Glutamatergic neuron (in vitro differentiated cells): ENCODE measurements at regions not wholly inside any gene's neighbourhood (a gene's known extent, or its start where the extent isn't known, plus 50 kb on each side); places are given as distances from the start of the nearest gene placed in this dataset.

Experiments used
- DNase-seq: peaks from one replicate; pipeline ENCODE4 v3.0.0; 2022
- H3K27ac Mint-ChIP-seq: one replicate; pipeline ENCODE4 v1.8.0; 2020; ENCODE audit warnings: mild to moderate bottlenecking, mixed read lengths, inconsistent platforms; ENCODE audit not compliant: unreplicated experiment
- H3K27me3 Mint-ChIP-seq: one replicate; pipeline ENCODE4 v1.8.0; 2020; ENCODE audit warnings: mild to moderate bottlenecking, moderate library complexity, mixed read lengths, inconsistent platforms; ENCODE audit not compliant: unreplicated experiment
- H3K36me3 Mint-ChIP-seq: one replicate; pipeline ENCODE4 v1.8.0; 2020; ENCODE audit warnings: mild to moderate bottlenecking, mixed read lengths, inconsistent platforms; ENCODE audit not compliant: unreplicated experiment
- H3K4me1 Mint-ChIP-seq: one replicate; pipeline ENCODE4 v1.8.0; 2020; ENCODE audit warnings: mild to moderate bottlenecking, low read depth, mixed read lengths, inconsistent platforms; ENCODE audit not compliant: unreplicated experiment
- H3K4me3 Mint-ChIP-seq: one replicate; pipeline ENCODE4 v1.8.0; 2020; ENCODE audit warnings: mild to moderate bottlenecking, mixed read lengths, inconsistent platforms; ENCODE audit not compliant: unreplicated experiment
- H3K9me3 Mint-ChIP-seq: one replicate; pipeline ENCODE4 v1.8.0; 2020; ENCODE audit warnings: mild to moderate bottlenecking, moderate library complexity, mixed read lengths, inconsistent platforms; ENCODE audit not compliant: unreplicated experiment
- CTCF ChIP-seq: fragments of 200-600 bp; sonication (generic); IDR thresholded peaks from one replicate; pipeline ENCODE4 v1.5.0; 2021; ENCODE audit not compliant: partially characterized antibody, unreplicated experiment

GRCh38 chr12:91863702-91864101, 281.9 kb downstream of the BTG1 start:
- Mint-ChIP-seq H3K27ac (no peak overlapping the region), H3K27me3 (no peaks in the 10 kb centered on the region), H3K4me1 (no peaks in the 10 kb centered on the region), H3K36me3 (no peaks in the 10 kb centered on the region), H3K9me3 (peaks cover 2% of the 10 kb centered on the region), H3K4me3 (no peak overlapping the region)
- DNase-seq: no peak
- TF ChIP-seq CTCF: no peak

GRCh38 chr12:91861554-91861953, 284.1 kb downstream of the BTG1 start:
- Mint-ChIP-seq H3K27me3 (no peaks in the 10 kb centered on the region), H3K4me3 (no peak overlapping the region)

GRCh38 chr12:91859347-91859746, 286.3 kb downstream of the BTG1 start:
- no peak overlapping the region for H3K27ac Mint-ChIP-seq
- TF ChIP-seq CTCF: no peak
- H3K27me3 Mint-ChIP-seq: no peaks in the 10 kb centered on the region

More at GRCh38 chr12:91861554-91861953, 284.1 kb downstream of the BTG1 start:
- no peak overlapping the region for H3K27ac Mint-ChIP-seq
- H3K9me3 Mint-ChIP-seq: peaks cover 2% of the 10 kb centered on the region
- no peak for TF ChIP-seq CTCF
- no peaks in the 10 kb centered on the region for H3K36me3 Mint-ChIP-seq
- DNase-seq: no peak
- H3K4me1 Mint-ChIP-seq: peaks cover 4% of the 10 kb centered on the region

GRCh38 chr12:91857813-91858542, 287.7 kb downstream of the BTG1 start:
- no peak for TF ChIP-seq CTCF
- Mint-ChIP-seq H3K27ac (no peak overlapping the region), H3K36me3 (no peaks in the 10 kb centered on the region), H3K27me3 (no peaks in the 10 kb centered on the region), H3K4me1 (peaks cover 13% of the 10 kb centered on the region), H3K9me3 (no peaks in the 10 kb centered on the region), H3K4me3 (no peak overlapping the region)
- no peak for DNase-seq

More at GRCh38 chr12:91859347-91859746, 286.3 kb downstream of the BTG1 start:
- peaks cover 13% of the 10 kb centered on the region for H3K4me1 Mint-ChIP-seq
- no peaks in the 10 kb centered on the region for H3K36me3 Mint-ChIP-seq
- peaks cover 2% of the 10 kb centered on the region for H3K9me3 Mint-ChIP-seq
- no peak for DNase-seq
- H3K4me3 Mint-ChIP-seq: no peak overlapping the region

GRCh38 chr12:91854725-91855124, 290.9 kb downstream of the BTG1 start:
- H3K27me3 Mint-ChIP-seq: no peaks in the 10 kb centered on the region
- no peaks in the 10 kb centered on the region for H3K9me3 Mint-ChIP-seq
- no peak overlapping the region for H3K4me3 Mint-ChIP-seq
- no peaks in the 10 kb centered on the region for H3K36me3 Mint-ChIP-seq
- H3K4me1 Mint-ChIP-seq: peaks cover 13% of the 10 kb centered on the region
- DNase-seq: no peak
- no peak overlapping the region for H3K27ac Mint-ChIP-seq
- TF ChIP-seq CTCF: no peak
